Activated CD4-positive, alpha-beta T cell treated with anti-CD3 and anti-CD28 coated beads, Interleukin-2, amount 10 ng/mL, durations not matched to agents 7 days and 5 days (primary cell): ENCODE measurements at regions not wholly inside any gene's neighbourhood (a gene's known extent, or its start where the extent isn't known, plus 50 kb on each side); places are given as distances from the start of the nearest gene placed in this dataset.

Source experiments
- CTCF ChIA-PET: fragments of 350-600 bp; sonication (Branson Sonifier 250); formaldehyde crosslinking; loops from one replicate; lab custom pipeline; 2021; ENCODE audit warnings: antibody characterized with exemption; lab: Charles Lee
- POLR2A ChIA-PET: fragments of 350-600 bp; sonication (Branson Sonifier 250); formaldehyde crosslinking; loops from one replicate; lab custom pipeline; 2021; ENCODE audit warnings: antibody characterized with exemption; lab: Charles Lee
- DNase-seq: peaks from one replicate; pipeline ENCODE4 v3.0.0-alpha.2; 2020
- H3K27ac Mint-ChIP-seq: one replicate; pipeline ENCODE4 v1.8.0; 2021; ENCODE audit warnings: mild to moderate bottlenecking, moderate library complexity, mixed read lengths
- H3K27me3 Mint-ChIP-seq: one replicate; pipeline ENCODE4 v1.8.0; 2021; ENCODE audit warnings: mixed read lengths
- H3K36me3 Mint-ChIP-seq: one replicate; pipeline ENCODE4 v1.8.0; 2021; ENCODE audit warnings: low read depth, mixed read lengths
- H3K4me1 Mint-ChIP-seq: one replicate; pipeline ENCODE4 v1.8.0; 2021; ENCODE audit warnings: mixed read lengths
- H3K4me3 Mint-ChIP-seq: one replicate; pipeline ENCODE4 v1.8.0; 2021; ENCODE audit warnings: mild to moderate bottlenecking, moderate library complexity, mixed read lengths
- H3K9me3 Mint-ChIP-seq: one replicate; pipeline ENCODE4 v1.8.0; 2021; ENCODE audit warnings: mixed read lengths

DNA sequence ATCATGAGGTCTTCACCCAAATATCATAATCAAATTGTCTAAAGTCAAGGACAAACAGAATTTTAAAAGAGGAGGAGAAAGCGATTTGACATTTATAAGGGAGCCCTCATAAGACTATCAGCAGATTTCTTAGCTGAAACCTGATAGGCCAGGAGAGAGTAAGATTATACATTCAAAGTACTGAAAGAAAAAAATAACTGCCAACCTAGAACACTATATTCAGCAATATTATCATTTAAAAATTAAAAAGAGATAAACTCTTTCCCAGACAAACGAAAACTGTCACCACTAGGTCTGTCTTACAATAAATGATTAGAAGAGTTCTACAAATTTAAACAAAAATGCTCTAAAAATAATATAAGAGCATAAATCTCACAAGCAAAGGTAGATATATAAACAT lies 154.1 kb upstream of the TMEM106B start:
- DNase-seq = no peak
- peaks cover 2% of the 10 kb centered on the region for H3K27me3 Mint-ChIP-seq
- ChIA-PET POLR2A (no interaction called here), CTCF (no interaction called here)
- no peak overlapping the region for H3K27ac Mint-ChIP-seq
- peaks cover 9% of the 10 kb centered on the region for H3K9me3 Mint-ChIP-seq
- no peaks in the 10 kb centered on the region for H3K36me3 Mint-ChIP-seq
- H3K4me3 Mint-ChIP-seq = no peak overlapping the region
- H3K4me1 Mint-ChIP-seq = no peaks in the 10 kb centered on the region

DNA sequence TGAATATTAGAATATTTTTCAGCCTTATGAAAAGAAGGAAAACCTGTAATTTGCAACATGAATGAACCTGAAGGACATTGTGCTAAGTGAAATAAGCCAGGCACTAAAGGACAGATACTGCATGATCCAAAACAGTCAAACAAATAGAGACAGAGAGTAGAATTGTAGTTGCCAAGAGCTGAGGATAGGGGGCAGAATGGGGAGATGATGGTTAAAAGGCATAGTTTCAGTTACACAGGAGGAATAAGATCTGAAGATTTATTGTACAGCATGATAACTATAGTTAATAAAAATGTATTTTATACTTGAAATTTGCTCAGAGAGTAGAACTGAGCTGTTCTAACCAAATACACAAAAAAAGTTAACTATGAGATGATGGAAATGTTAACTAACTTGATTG lies 149.0 kb upstream of the TMEM106B start:
- Mint-ChIP-seq H3K27me3 (no peaks in the 10 kb centered on the region), H3K4me3 (no peak overlapping the region), H3K4me1 (no peaks in the 10 kb centered on the region), H3K36me3 (no peaks in the 10 kb centered on the region), H3K27ac (no peak overlapping the region), H3K9me3 (peaks cover 4% of the 10 kb centered on the region)
- CTCF ChIA-PET = interaction anchor here (0.7 kb wide), 1 partner anchor 260 kb away, joined by 3 read pairs; no protein-coding TSS in a partner anchor
- no peak for DNase-seq
- POLR2A ChIA-PET = no interaction called here

DNA sequence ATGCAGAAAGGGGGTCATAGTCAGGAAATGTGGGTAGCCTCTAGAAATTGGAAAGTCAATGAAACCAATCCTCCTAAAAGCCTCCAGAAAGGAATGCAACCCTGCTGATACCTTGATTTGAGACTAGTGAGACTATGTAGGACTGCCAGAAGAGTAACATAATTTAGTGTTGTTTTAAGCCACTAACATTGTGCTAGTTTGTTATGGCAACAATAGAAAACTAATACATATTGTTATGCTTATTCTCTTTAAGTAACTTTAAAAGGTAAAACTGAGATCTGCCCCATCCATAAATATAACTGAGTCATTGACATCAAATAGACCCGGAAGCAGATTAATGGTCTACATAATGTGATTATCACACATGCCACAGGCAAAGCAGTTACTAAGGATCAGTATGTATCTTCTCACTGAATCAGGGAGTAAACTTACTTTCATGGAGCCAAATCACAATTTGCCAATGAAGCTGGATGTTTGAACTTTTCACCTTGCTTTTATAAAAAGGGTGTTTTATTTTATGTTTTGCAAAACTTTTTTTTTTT lies 146.4 kb upstream of the TMEM106B start:
- Mint-ChIP-seq H3K27me3 (no peaks in the 10 kb centered on the region), H3K36me3 (no peaks in the 10 kb centered on the region), H3K27ac (no peak overlapping the region), H3K4me1 (no peaks in the 10 kb centered on the region), H3K4me3 (no peak overlapping the region), H3K9me3 (no peaks in the 10 kb centered on the region)
- ChIA-PET POLR2A (no interaction called here), CTCF (no interaction called here)
- DNase-seq = no peak

DNA sequence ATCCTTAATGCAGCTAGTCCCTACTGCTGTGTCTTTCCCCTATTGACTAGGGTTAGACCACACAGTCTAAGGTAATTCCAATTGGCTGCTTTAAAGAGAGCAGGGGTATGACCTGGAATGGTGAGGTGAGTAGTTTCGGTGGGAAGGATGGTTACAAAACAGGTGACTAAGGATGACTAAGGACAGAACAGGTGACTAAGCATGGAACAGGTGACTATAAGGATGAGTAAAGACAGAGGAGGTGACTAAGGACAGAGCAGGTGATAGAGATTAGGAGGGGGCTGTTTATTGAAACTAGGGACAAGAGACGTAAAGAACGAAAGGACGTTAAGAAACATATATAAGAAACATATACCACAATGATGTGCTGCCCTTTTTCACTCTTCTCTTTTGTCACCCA lies 145.1 kb upstream of the TMEM106B start:
- Mint-ChIP-seq H3K36me3 (no peaks in the 10 kb centered on the region), H3K4me1 (no peaks in the 10 kb centered on the region), H3K9me3 (no peaks in the 10 kb centered on the region), H3K4me3 (no peak overlapping the region), H3K27ac (no peak overlapping the region), H3K27me3 (no peaks in the 10 kb centered on the region)
- no peak for DNase-seq
- CTCF ChIA-PET = no interaction called here
- POLR2A ChIA-PET = no interaction called here

DNA sequence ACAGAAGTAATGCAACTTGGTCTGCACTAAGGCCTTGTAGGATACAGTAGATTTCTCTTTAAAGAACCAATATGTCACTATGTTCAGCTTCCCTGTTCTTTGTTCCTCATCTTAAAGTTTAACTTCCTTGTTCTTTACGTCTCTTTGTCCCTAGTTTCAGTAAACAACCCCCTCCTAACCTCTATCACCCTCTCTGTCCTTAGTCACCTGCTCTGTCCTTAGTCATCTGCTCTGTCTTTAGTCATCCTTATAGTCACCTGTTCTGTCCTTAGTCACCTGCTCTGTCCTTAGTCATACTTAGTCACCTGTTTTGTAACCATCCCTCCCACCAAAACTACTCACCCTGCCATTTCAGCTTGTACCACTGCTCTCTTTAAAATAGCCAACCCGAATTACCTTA lies 144.6 kb upstream of the TMEM106B start:
- no peaks in the 10 kb centered on the region for H3K36me3 Mint-ChIP-seq
- no peak overlapping the region for H3K27ac Mint-ChIP-seq
- H3K4me1 Mint-ChIP-seq = no peaks in the 10 kb centered on the region
- H3K9me3 Mint-ChIP-seq = no peaks in the 10 kb centered on the region
- no peak overlapping the region for H3K4me3 Mint-ChIP-seq
- DNase-seq = no peak
- ChIA-PET POLR2A (no interaction called here), CTCF (no interaction called here)
- H3K27me3 Mint-ChIP-seq = no peaks in the 10 kb centered on the region

DNA sequence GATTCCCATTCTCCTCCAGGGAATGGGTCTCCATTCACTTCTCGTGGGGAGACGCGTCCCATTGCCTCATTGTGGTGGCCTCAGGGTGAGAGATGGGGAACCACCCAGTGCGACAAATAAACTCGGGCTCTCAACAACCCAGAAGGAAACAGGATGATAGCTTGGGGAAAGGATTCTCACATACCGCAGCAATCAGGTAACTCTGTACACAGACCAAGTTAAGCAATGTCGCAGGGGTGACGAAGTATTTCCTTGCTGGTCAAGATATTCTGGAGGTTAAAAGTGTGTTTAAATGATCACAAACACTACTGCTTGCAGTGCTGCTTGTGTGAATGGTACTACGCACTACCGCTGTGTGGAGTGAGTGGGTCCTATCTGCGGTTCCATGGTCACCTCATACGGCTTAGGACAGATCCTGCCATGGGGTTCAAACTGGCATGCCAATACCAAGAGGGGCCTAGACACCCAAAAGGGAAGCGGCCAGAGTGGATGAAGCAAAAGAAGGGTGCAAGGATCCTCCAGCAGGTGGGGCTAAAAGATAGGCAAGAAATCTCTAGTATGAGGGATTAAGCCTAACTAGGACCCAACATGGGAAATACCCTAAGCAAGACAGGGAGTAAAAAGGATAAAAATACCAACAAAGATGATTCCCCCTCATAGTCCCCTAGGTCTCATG lies 143.8 kb upstream of the TMEM106B start:
- CTCF ChIA-PET = no interaction called here
- Mint-ChIP-seq H3K9me3 (no peaks in the 10 kb centered on the region), H3K4me3 (no peak overlapping the region), H3K4me1 (no peaks in the 10 kb centered on the region), H3K27me3 (no peaks in the 10 kb centered on the region), H3K36me3 (no peaks in the 10 kb centered on the region), H3K27ac (no peak overlapping the region)
- POLR2A ChIA-PET = no interaction called here
- DNase-seq = peak; percentile 68

DNA sequence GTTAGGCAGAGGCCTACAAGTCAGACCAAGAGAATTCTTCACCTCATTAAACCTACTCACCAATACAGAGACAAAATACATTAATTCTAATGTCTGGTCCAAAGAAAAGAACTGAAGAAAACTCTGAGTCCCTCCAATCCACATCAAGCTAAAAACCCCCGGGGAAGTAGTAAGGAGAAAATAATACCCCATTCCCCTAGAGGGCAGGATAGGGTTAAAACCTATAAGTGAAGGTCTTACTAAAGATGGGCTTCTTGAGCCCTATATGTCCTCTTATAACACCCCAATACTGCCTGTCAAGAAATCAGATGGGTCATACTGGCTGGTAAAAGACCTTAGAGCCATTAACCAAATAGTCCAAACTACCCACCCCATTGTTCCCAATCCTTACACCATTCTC lies 141.3 kb upstream of the TMEM106B start:
- no peak for DNase-seq
- no peaks in the 10 kb centered on the region for H3K27me3 Mint-ChIP-seq
- peaks cover 6% of the 10 kb centered on the region for H3K9me3 Mint-ChIP-seq
- no peaks in the 10 kb centered on the region for H3K4me1 Mint-ChIP-seq
- no peak overlapping the region for H3K27ac Mint-ChIP-seq
- ChIA-PET POLR2A (no interaction called here), CTCF (no interaction called here)
- H3K36me3 Mint-ChIP-seq = no peaks in the 10 kb centered on the region
- H3K4me3 Mint-ChIP-seq = no peak overlapping the region

DNA sequence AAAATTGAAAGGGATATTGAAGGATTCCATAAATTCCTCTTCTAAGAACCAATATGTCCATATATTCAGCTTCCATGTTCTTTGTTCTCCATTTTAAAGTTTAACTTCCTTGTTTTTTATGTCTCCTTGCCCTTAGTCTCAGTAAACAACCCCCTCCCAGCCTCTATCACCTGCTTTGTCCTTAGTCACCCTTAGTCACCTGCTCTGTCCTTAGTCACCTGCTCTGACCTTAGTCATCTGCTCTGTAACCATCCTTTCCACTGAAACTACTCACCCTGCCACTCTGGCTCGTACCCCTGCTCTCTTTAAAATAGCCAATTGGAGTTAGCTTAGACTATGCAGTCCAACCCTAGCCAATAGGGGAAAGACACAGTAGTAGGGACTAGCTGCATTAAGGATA lies 136.2 kb upstream of the TMEM106B start:
- no peaks in the 10 kb centered on the region for H3K36me3 Mint-ChIP-seq
- H3K4me1 Mint-ChIP-seq = no peaks in the 10 kb centered on the region
- no peaks in the 10 kb centered on the region for H3K27me3 Mint-ChIP-seq
- DNase-seq = no peak
- CTCF ChIA-PET = no interaction called here
- H3K27ac Mint-ChIP-seq = no peak overlapping the region
- H3K9me3 Mint-ChIP-seq = peaks cover 19% of the 10 kb centered on the region
- no peak overlapping the region for H3K4me3 Mint-ChIP-seq
- POLR2A ChIA-PET = no interaction called here

DNA sequence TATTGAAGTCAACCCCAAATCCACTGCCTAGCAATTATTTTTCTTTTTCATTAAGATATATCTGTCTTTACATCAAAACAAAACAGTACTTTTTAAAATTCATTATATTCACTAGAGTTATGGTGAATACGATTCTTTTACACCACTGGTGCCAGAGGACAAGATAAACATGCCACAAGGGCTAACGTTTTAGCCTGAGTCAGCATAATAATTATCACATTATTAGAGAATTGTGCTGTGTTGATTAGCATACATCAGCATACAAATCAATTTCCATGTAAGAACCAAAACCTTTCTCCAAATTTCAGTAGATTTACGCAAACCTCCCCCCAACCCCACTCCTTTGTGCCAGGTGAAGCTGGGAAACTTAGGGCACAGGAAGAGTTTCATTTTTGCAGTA lies 131.1 kb upstream of the TMEM106B start:
- peaks cover 11% of the 10 kb centered on the region for H3K9me3 Mint-ChIP-seq
- POLR2A ChIA-PET = interaction anchor here (0.6 kb wide), 1 partner anchor 138 kb away, joined by 5 read pairs; no protein-coding TSS in a partner anchor
- no peak overlapping the region for H3K4me3 Mint-ChIP-seq
- CTCF ChIA-PET = no interaction called here
- H3K27ac Mint-ChIP-seq = no peak overlapping the region
- H3K27me3 Mint-ChIP-seq = peaks cover 8% of the 10 kb centered on the region
- no peaks in the 10 kb centered on the region for H3K36me3 Mint-ChIP-seq
- DNase-seq = no peak
- H3K4me1 Mint-ChIP-seq = no peaks in the 10 kb centered on the region

DNA sequence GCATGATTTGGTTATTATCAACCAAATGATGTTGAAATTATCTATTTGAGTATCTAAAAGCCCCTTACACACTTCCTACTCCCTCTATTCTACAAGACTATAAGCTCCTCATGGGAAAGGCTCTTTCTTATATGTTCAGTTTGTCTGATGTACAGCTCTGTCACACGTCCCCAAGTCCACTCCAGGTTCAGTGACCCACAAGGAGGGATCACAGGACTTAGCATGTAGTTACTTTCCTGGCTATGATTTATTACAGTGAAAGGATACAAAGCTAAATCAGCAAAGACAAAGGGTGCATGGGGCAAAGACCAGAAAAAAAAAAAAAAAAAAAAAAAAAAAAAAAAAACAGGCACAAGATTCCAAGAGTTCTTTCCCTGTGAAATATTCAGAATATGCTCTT lies 125.6 kb upstream of the TMEM106B start:
- CTCF ChIA-PET = no interaction called here
- no peaks in the 10 kb centered on the region for H3K36me3 Mint-ChIP-seq
- no peak overlapping the region for H3K4me3 Mint-ChIP-seq
- POLR2A ChIA-PET = no interaction called here
- no peaks in the 10 kb centered on the region for H3K9me3 Mint-ChIP-seq
- no peak for DNase-seq
- peaks cover 8% of the 10 kb centered on the region for H3K27me3 Mint-ChIP-seq
- no peaks in the 10 kb centered on the region for H3K4me1 Mint-ChIP-seq
- H3K27ac Mint-ChIP-seq = peak overlapping the region; percentile 1

DNA sequence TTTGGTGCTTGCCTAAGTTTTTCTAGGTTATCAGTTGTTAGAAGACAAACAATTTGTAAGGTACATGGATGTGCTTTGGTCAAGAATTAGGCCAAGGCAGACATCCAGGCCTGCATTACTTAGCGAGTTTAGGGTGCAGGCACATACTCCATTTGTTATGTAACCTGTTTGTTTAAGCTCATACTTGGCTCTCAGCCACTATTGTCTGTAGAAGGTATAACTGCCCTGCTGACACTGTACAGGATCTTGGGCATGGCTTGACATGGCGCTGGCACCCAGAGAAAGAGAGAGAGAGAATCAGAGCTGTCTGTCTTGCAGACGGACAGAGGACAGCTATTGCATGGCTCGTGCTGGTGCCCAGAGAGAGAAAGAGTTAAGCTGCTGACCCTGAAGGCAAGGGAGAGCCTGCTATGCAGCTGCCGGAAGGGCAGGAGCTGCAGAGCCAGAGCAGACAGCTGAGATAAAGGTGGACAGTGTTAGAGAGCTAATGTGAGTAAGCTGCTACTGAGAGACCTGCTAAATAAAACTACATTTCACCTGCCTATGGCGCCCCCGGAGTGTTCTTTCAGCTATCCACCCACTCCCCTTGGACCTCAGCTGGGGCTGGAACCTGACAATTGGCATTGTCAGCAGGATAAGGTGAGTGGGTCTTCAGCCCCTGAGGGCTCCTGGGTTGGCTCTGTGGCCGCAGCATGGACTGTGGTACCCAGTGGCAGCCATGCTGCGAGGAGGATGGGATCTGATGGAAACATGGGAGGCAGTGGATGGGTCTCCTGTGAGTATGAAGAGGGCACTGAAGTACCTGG lies 120.9 kb upstream of the TMEM106B start:
- no peaks in the 10 kb centered on the region for H3K9me3 Mint-ChIP-seq
- no peaks in the 10 kb centered on the region for H3K36me3 Mint-ChIP-seq
- DNase-seq = no peak
- H3K27me3 Mint-ChIP-seq = no peaks in the 10 kb centered on the region
- ChIA-PET POLR2A (no interaction called here), CTCF (no interaction called here)
- no peaks in the 10 kb centered on the region for H3K4me1 Mint-ChIP-seq
- no peak overlapping the region for H3K27ac Mint-ChIP-seq
- H3K4me3 Mint-ChIP-seq = no peak overlapping the region

DNA sequence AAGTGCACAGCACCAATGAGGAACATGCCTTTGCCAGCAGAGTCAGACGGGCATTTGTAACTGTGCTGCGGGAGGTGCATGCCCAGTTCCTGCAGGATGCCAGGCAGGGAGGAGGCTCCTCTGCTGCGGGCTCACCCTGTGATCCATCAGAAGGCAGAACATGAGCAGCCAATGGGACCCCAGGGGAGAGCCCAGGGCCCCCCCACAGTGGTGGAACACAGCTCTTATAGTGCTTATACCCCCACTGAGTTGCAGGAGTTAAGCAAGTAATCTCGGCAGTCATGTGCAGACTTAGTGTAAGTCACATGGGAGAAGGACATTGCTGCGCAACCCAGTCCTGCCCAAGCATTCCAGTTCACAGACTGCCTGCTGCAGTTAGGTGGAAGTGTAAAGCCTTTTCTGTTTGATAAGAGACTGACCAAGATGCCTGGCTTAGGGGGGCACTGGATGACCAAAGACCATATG lies 120.3 kb upstream of the TMEM106B start:
- Mint-ChIP-seq H3K9me3 (no peaks in the 10 kb centered on the region), H3K36me3 (no peaks in the 10 kb centered on the region), H3K27me3 (no peaks in the 10 kb centered on the region), H3K4me3 (no peak overlapping the region), H3K27ac (no peak overlapping the region), H3K4me1 (no peaks in the 10 kb centered on the region)
- POLR2A ChIA-PET = no interaction called here
- CTCF ChIA-PET = no interaction called here
- no peak for DNase-seq

DNA sequence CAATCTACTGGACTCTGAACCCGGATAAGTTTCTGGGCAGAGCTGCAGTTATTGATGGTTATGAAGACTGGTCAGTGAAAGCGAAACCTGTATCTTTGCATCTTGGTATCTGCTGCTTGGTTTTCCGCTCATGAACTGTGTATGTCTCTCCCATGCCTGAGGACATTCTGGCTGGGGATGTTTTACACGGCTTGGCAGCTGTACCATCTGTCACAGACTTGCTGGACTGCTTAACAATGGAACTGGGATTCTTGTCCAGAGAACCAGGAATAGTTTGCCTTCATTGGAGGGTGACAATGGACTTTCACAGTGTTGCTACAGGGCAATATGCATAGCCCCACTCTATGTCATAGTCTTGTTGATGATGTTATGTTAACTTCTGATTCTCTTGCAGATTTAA lies 119.9 kb upstream of the TMEM106B start:
- no peaks in the 10 kb centered on the region for H3K36me3 Mint-ChIP-seq
- DNase-seq = no peak
- H3K9me3 Mint-ChIP-seq = no peaks in the 10 kb centered on the region
- H3K4me3 Mint-ChIP-seq = no peak overlapping the region
- no peak overlapping the region for H3K27ac Mint-ChIP-seq
- ChIA-PET POLR2A (no interaction called here), CTCF (no interaction called here)
- no peaks in the 10 kb centered on the region for H3K27me3 Mint-ChIP-seq
- no peaks in the 10 kb centered on the region for H3K4me1 Mint-ChIP-seq
